ENCODE measurements at regions not wholly inside any gene's neighbourhood (a gene's known extent, or its start where the extent isn't known, plus 50 kb on each side); places are given as distances from the start of the nearest gene placed in this dataset.

DNA sequence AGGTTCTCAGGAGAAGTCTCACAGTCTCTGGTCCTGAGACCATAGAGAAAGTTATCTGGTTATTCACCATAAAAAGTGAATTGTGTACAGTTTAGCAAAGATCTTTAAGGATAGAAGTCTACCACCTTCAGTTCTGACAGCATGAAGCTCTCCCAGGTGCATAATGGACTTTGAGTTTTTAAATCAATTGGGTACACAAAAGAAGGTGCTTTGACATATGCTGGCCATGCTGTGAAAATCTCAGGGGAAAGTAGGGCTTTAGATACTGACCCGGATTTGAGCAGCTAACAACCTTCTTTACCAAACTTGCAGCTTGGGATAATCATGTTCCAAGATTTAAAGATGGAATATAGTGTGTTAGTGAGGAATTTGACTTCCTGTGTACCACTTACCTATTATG lies 264.2 kb downstream of the ZSWIM6 start:
- DNase-seq = no peak

DNA sequence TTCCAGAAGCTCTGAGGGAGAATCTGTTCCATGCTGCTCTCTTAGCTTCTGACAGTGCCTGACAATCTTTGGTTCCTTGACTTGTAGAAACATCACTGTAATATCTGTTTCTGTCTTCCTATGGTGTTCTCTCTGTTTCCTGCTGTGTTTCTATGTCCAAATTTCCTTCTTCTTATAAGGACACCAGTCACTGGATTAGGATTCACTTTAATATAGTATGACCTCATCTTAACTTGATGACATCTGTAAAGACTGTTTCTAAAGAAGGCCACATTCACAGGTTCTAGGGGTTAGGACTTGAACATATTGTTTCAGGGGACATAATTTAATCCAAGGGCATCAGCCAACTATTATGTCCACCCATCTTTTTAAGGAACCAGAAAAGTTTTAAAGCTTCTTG lies 265.6 kb downstream of the ZSWIM6 start:
- no peak for DNase-seq

DNA sequence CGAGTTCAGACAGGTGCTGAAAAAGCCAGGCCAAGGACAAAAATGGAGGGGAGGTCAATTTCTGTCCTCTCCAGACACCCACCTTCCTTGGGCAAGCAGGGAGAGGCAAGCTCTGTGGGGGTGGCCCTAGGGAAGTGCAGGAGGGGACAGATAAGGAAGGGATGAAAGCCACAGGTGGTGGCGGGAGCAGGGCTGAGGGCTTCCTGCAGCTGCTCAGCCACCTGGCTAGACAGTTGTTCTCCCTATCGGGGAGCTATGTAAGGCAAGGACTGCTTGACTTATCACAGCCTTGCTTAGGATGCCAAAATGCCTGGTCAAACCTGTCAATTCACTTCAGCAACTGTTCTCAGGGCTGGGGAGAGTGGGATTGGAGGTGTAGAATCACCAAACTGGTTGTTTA lies 266.1 kb downstream of the ZSWIM6 start:
- DNase-seq = no peak

DNA sequence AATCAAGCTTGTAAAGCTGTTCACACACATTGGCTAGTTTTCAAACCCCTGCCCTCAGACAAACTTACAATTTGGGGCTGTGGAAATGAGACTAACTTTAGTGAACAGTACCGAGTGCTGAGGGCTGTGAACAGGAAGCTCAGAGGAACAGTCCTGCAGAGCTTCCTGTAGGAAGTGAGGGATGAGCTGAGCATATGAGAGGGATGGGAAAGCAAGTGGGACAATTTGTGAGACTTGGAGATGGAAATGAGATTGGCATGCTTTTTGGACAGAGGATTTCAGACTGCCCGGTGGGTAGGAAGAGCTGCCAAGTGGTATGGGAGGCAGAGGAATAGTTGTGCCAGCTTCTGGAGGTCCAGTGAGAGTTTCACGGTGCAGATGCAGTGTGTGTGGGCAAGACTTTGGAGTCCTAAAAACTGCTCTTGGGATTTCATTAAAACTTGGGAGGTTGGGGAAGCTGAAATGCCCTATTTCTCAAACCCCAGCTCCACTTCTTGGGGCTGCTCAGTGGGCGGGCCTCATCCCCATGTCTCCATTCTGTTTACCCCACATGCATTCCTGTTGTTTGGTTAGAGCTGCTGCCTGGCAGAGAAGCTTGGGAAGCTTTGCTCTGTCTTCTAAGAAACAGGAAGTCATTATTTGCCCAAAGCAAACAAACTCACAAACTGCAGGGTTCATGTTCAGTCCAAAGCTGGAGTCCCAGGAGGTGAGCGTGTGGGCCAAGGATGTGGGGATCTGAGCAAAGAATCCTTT lies 267.5 kb downstream of the ZSWIM6 start:
- no peak for DNase-seq

DNA sequence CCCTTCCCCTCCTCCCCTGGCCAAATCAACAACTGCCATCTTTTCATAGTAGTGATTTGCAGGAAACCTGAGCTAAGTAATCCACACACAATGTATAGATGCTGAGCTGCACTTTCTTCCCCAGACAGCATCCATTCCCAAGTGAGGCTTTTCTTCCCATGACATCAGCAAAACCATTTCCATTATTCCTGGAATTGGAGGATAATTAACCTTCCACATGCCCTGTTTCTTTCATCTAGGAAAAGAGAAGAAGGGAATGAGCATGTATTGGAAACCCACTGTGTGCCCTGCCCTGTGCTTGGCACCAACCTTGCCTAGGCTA lies 268.0 kb downstream of the ZSWIM6 start:
- DNase-seq = no peak

DNA sequence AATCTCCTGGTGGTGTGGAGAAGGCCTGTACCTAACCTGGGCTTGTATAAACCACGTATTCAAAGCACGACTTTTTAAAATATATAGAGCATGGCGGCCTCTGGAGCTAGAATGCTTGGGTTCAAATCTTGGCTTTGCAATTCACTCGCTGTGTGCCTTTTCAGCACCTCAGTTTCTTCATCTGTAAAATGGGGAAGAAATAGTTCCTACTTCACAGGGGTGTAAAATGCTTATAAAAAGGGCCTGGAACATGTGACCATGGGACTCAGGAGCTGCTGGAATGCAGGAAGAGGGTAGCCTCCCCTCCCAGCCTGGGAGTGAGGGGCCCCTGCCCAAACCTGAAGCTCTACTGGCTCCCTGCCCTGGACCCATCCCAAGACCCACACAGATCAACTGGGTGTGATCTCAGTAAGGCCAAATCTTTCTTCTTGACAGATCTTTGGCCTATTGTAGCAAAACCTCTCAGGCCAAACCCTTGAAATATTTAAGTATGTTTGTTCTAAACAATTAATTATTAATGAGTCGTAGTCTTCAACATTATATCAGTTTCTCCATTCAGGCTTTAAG lies 269.0 kb downstream of the ZSWIM6 start:
- DNase-seq = no peak

DNA sequence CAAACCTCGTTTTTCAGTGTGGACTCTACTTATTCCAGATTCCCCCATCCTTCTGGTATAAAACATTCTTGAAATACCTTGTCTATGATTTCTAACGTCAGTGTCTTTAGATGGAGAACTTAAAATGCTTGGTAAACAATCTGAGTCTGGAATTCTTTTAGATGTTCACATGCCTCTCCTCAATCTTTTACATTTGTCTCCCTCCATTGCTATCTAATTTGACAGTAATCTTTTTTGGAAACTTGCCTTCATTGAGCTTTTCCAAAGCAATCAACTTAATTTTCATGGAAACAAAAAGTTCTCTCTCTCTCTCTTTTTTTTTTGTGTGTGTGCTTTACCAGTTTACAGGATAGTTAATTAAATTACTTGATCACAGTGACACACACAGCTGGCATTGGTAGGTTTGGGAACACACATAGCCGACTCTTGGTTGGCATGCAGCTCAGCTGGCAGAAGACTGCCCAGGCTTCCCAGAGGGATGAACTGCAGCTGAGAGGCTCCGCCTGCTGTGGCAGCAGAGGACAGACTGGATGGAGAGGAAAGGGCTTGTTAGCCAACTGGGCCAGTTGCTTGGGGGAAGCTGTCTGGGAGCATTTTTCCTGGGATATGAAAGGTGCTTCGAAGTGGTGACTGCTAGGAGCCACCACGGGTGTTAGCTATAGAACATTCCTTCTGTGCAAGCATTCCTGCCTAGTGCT lies 271.3 kb downstream of the ZSWIM6 start:
- peak in 8 of 14 donors; percentile 33 to 77 (median 60) for DNase-seq

DNA sequence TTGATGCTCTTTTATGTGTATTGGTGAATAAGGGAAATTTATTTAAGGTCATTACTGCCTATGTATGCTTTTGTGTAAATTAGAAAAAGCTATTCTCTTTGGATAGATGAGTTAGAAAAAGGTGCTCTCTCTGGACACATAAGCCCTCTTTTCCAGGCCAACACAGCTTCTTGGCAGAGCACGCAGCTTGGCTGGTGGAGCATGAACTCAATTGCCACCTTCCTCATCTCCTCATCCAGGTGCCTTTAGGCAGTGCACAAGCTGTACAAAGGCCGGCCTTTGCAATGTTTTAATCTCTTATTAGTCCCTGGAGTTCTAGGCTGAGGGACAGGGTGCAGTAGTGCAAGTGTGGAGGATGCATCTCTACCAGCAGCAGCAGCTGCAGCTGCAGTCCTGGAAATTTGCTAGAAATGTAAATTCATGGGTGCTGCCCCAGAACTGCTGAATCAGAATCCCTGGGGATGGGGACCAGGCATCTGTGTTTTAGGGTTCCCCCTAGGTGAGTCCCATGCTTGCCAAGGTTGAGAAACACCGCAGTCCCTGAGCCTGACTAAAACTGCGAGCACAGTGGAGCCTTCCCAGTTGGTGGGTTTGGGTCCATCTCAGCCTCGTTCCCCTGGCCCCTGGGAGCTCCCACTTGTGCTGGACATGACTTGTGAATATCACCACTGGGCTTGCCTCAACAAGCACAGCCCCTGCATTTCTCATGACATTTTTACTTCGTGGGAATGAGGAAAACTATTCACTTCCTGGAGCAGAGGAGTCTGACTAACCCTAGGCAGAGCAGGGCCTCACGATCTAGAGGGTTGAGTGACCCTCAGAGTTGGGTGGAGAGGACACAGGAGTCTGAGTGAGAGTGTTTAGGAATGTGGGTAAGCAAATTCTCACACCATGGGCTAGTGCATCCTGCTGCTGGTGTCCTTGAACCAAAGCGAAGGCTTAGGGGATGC lies 272.3 kb downstream of the ZSWIM6 start:
- no peak for DNase-seq

DNA sequence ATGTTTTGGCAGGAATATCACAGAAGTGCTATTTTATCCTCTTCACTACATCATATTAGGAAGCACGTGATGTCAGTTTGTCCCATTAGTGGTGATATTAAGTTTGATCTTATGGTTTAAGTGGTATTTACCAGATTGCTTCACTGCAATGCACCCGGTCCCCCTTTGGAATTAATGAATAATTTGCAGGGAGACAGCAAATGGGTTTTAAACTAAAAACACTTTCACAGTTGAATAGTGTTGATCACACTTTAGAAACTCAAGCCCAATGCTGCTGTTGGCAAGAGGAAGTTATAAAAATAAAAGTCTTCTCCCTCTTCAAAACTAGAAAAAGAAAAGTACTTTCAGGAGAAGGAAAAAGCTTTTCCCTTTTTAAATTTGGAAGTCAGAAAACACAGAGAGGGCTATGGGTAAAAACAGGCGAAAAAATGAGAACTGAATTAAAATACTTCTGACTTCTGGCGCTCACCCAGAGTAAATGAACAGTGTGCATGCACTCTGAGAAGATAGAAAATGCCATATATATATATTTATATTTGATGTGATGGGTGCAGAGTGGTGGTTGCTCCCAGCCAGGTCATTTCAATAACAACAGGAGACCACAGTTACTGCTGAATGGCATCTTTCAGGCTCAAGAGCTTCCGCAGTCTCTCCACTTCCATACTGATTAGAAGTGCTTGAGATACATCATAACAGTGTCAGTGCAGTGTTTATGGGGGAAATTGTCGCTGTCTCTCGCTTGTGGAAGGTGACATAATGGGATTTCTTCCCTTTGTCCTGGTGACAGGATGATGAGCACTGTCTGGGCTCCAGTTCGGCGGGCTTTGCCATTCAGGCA lies 278.0 kb downstream of the ZSWIM6 start:
- DNase-seq = no peak

DNA sequence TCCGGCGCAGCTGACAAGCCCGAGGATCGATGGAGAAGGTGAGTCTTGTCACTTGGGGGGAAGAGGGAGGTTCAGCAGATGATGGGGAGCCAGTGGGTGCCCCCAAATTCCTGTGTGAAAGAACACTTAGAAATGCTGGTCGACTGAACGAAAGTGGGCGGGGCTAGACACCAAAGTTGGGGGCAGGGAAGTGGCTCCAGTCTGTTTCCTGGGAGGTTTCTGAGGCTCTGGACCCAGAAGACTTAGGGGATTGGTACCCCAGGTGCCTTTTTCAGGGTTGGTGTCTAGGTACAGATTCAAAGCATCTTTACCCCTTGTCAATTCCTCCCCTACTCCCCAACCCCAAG lies 278.6 kb downstream of the ZSWIM6 start:
- peak in 1 of 14 donors; percentile 19 for DNase-seq

DNA sequence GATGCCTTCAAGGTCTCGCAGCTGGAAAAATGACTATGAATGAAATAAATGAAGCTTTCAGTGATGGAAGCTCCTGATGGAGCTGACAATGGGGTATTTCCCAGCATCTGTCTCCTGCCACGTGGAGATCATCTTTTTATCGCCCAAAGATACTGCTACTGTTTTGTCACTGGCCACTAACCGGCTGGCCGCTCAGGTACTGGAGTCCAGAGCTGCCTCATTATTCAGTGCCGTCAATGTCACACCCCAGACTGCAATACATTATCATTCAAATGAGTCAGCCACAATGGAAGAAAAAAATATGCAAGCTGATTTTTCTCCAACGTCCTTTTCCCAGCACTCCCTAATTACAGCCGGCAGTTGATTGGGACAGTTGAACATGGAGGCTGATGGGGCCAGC lies 280.4 kb downstream of the ZSWIM6 start:
- DNase-seq = no peak

DNA sequence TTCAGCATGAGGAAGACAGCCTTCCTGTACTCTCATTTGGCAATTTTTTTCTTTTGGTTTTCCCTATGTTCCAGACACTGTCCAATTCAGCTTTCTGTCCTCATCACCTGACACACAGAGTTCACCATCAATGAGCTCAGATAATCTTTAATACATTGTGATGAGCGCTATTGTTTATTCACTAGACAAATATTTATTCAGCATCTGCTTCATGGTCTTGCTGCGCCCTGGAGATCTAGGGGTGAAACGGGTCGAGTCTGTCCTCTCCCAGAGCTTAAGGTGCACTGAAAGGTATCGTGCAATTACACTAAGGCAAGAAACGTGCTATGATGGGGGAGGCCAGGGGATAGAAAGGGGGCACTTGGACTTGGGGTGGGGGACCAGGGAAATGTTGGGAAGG lies 281.6 kb downstream of the ZSWIM6 start:
- no peak for DNase-seq

DNA sequence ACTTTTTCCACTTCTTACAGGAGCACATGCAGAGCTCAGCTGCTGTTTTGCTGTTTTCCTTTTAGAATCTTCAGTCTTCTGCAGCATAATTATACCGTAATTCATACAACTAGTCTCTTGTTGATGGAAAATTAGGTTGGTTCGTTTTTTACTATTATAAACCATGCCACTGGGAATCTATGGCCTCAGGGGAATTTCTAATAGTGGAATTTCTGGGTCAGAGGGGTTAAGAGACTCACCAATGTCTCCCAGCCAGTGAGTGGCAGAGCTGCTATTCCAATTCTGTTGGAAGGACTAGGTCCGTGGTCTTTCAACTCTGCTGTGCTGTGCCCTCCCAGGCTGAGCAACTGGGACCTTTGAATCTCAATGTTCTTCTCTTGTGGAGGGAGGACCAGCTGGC lies 282.5 kb downstream of the ZSWIM6 start:
- DNase-seq = no peak

DNA sequence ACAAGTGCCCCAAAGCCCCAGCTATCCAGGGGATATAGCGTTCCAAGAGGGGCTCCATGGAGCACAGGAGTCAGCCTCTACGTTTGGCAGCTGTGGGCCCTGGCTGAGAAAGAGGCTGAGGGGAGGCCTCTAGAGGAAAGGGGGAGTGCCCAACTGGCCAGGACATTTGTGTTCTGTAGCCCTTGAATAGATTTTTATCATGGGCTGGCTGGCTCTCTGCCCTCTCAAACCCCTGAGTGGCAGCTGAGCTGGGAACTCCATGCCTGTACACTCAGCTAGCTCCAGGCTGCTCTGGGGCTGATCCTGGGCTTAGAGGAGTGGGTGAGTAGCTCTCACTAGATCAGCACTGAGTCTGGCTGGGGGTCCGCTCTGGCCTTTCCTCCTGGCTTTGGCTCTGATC lies 285.0 kb downstream of the ZSWIM6 start:
- DNase-seq = no peak

DNA sequence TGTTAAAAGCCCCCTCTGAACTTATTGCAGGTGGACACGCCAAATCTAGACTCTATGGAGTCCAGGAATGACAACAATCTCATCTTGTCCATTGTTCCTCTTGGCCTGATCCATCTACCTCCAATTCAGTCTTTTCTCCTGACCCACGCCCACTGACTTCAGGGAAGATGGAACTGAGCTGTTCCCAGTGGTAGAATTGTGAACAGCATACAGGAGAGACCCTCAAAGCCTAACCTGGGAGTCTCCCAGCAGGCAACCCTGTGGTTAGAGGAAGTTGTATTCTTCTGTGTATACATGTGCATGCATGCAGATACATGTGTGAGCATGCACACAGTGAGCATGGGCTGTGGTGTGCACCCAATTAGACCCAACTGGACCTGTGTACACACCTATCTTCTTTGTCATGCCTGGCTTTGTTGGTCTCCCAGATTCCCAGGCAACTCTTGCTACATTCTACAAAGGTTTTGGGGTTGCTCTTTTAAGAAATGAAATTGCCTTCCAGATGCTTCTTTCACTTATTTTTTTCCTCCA lies 286.0 kb downstream of the ZSWIM6 start:
- DNase-seq = no peak

DNA sequence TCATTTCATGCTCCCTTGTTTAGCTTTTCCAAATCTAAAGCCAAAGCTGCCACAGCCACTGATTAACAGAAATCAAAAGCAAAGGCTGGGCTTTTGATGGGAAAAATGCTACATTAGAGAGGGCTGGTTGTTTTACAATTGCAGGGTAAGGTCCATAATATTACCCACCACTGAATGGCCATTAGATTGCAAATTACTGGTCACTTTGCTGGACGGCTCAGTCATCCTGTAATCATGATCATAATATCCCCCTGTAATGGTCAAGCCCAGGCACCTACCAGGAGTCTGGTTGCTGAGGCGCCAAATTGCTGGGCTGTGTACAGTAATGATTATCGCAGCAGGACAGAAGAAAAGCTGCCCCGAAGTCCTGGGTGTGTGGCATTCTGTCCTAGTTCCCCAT lies 286.5 kb downstream of the ZSWIM6 start:
- no peak for DNase-seq

DNA sequence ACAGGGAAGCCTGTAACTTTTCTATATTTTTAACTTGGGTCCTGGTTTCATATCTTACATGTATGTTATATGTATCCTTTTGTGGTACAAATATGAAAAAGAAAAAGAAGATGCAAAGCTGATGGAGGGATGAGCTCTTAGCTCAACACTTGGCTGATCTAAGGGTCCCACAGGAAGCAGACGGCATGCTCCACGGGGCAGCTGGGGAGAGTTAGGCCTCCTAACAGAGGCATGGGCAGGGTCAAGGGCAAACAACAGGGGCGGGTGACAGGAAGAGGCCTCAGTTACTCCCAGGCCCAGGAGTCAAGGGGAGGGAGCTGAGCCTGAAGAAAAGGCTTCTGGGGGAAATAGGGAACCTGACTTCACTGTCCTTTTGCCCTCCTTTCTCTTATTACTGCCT lies 287.2 kb downstream of the ZSWIM6 start:
- DNase-seq = no peak

DNA sequence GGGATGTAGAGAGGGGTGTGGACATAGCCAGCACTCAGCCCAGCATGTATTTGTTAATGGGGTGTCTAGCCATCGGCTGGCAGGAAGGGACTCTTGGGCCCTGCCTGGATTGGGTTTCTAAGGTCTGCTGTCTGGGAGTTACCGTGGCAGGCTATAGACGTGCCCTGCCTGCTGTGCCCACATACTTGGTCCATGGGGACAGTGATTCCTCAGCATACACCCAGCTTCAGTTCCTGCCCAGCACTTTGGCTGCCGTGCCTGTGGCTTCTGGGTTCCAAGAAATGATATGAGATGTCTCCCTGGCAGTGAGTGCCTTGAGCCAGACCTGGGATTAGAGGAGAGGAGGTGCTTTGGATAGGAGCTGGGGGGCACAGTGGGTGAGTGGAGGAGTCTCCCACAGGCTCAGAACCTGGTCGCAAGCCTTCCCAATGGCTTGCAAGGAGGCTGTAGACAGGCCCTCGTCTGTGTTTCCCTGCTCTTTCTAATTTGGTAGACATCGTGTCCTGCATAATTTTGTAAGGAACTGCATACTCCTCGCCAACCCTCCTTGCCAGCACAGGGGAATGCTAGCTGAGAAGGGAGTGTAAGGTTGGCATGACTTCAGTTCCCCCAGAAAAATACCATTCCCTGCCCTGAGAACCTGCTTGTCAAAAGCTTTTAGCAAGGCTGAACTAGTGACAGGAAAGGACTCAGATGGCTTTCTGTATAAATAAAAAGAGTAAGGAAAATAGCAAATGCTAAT lies 287.9 kb downstream of the ZSWIM6 start:
- peak in 7 of 14 donors; percentile 30 to 76 (median 54) for DNase-seq

DNA sequence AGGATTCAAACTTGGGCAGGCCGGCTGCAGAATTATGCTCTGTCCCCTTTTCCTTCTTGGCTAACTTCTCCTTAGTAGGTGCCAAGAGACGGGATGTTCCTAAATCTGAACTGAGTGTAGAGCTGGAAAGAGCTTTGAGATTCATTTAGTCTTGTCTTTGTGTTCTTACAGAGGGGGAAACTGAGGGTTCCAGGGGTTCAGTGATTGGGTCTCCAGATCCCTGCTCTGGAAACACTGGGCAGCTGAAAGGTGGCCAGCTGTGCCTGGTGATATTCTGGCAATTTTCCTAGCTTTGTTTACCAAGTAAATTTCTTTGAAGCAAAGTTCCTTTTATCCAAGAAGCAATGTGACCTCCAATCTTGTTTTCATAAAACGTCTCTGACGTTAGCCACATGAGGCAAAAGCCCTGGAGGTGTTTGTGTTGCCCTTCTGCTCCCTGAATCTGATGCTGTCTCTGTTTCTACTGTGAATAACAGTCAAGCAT lies 288.7 kb downstream of the ZSWIM6 start:
- DNase-seq = peak in 5 of 14 donors; percentile 43 to 80 (median 68)

DNA sequence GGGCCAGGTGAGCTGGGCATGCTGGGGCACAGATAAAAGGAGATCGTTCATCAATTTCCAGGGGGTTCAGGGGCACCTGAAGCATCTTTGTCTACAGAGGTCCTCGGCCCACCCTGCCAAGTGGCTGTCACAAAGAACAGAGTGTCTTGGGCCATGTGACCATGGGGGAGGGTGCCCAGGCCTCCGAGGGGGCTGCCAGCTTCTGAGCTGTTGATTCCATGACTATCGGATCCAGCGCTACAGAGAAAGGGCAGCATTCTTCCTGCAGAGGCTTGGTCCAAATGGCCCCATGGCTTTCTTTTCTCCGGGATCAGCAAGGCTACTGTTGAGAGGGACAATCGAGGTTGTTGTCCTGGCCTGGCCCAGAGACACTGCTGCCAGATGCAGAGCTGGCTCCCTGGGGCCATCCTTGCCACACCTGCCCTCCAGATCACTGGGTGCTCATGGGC lies 289.2 kb downstream of the ZSWIM6 start:
- DNase-seq = peak in 13 of 14 donors; percentile 26 to 91 (median 83)

DNA sequence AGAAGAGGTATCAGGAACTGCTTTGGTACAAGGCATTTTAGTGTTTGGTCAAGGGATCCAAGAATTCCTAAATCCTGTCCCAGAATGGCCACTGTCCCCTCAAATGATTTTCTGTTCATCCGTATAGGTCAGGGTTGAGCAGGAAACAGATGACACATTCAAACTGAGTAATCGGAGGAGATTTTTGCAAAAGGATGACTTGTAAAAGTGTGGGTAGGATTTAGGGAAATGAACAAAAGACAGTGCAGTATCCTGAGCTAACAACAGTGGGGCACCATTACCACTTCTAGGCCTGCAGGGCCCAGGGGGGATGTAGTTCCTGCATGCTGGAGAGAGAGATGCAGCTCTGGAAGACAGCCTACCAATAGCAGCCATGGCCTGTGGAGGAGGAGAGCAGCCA lies 290.1 kb downstream of the ZSWIM6 start:
- no peak for DNase-seq

Measured in C1 segment of cervical spinal cord (tissue), 14 donors.